ENCODE measurements at regions not wholly inside any gene's neighbourhood (a gene's known extent, or its start where the extent isn't known, plus 50 kb on each side); places are given as distances from the start of the nearest gene placed in this dataset.

DNA sequence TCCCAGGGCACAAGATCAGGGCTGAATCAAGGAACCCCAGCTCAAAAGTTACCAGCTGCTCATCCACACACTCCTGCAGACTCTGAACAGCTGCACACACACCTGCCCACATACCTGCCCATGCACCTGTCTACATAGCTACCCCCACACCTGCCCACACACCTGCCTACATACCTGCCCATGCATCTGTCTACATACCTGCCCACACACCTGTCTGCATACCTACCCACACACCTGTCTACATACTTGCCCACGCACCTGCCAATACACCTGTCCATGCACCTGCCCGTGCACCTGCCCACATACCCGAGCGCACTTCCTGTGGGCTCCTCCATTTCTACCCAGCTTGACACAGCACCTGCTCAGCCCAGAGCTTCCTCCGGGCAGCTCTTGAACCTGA lies 122.8 kb upstream of the AGAP1 start:
- DNase-seq, result no peak

DNA sequence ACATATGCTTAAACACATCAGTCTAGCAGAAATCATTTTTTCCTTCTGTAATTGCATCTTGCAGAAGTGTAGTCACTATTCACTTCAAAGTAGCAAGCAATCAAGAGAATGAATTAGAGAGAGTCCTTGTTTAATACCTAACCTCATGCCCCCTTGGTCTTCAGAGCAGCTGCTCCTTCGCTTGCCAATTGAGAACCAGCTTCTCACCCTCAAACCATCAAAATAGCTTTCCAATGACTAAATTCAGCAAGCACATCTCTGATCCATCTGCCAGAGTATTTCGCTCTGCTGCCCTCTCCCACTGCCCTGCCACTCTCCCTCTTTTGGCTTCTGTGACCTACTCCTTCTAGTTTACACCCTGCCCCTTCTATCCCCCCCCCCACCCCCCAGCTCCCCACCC lies 120.7 kb upstream of the AGAP1 start:
- no peak for DNase-seq

DNA sequence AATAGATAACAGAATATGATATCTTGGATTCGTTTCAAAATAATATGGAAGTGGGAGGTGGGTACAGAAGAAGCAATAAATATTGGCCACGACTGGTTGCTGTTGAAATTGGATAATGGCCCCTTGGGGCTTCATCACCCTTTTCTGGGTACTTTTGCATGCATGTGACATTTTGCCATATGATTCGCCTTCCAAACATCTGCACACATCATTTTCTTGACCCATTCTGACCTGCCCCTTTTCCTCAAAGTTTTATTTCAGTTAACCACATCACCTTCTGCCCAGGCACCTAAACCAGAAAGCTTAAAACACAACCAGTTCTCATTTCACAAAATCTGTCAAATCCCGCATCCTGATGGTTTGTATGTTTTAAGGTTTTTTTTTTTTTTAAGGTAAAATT lies 116.7 kb upstream of the AGAP1 start:
- peak; percentile 10 for DNase-seq

DNA sequence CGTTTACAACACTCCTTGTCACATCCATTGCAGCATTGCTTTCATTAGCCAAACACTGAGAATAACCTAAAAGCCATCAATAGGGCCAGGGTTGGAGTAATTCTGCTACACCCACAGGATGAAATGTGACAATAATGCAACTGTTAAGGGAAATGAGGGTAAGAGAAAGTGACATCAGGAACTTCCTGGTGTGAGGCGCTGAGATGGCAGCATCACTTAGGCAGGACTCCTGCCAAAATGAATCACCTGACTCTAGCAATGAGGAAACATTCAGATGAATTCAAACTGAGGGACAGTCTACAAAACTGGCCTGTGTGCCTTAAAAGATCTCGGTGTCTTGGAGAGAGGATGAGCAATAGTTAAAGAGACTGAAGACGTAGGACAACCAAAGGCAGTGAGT lies 115.6 kb upstream of the AGAP1 start:
- peak; percentile 13 for DNase-seq

DNA sequence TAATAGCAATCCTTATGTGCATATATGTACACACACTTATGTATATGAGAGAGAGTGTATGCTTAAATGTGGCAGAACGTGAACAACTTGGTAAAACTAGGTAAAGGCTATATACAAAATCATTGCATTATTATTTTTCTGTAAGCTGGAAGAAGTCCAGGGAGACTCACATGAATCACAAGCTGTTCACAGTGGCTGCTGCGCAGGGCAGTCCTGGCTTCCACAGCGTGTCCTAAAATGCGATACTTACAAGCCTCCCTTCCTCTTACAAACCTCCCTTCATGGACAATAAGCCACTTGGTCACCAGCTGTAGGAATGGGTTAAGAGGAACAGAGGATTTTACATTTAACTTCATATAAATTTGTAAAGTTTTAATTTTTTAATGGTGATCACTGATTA lies 114.9 kb upstream of the AGAP1 start:
- DNase-seq, result no peak

DNA sequence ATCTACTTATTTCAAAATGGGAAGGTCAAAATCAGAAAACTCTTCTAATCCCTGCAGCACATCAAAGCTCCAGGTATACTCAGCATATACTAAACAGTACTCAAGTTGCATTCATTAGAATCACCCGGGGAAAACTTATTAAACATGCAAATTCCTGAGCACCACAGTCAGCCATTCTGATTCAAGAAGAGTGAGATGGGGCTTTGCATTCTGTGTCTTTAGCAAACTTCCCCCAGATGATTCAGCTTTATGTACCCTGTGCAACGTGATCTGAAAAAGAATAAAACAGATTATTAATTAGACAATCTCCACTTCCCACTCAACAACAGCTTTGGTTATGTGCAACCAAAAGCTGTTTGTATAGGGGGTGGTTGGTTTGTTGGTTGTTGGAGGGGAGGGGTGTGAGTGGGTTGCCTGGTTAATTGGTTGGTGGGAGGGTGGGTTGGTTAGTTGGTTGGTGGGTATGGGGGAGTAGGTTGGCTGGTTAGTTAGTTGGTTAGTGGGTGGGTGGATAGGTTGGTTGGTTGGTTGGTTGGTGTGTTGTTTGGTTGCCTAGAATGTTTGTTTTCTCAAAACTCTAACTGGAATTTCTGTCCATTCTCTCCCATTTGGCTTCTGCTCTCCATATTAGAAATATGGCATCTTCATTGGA lies 112.5 kb upstream of the AGAP1 start:
- peak; percentile 62 for DNase-seq

DNA sequence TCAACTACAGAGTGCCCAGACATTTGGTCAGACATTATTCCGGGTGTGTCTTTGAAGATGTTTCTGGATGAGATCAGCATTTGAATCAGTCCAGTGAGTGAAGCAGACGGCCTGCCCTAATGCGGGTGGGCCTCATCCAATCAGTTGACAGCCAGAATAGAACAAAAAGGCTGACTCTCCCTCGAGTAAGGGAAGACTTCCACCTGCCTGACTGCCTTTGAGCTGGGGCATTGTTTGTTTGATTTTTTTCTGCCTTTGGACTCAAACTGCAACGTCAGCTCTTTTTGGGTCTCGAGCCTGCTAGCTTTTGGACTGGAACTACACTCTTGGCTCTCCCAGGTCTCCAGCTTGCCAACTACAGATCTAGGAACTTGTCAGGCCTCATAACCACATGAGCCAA lies 111.7 kb upstream of the AGAP1 start:
- no peak for DNase-seq

DNA sequence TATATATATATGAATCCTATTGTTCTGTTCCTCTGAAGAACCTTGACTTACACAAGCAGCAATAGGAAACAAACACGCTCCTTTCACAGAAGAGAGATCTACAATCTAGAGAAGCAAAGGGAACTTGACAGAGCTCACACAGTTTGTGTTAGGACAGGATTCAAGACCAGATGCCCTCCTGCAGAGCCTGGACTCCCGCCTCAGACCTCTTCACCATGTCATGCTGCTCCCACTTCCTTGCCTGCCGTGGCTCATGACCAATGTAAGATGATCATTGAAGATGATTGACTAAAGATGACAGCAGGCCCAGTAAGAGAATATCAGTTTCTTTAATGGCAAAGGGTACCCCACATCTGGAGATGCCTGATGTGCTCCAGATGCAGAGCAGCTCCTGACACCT lies 111.2 kb upstream of the AGAP1 start:
- no peak for DNase-seq

DNA sequence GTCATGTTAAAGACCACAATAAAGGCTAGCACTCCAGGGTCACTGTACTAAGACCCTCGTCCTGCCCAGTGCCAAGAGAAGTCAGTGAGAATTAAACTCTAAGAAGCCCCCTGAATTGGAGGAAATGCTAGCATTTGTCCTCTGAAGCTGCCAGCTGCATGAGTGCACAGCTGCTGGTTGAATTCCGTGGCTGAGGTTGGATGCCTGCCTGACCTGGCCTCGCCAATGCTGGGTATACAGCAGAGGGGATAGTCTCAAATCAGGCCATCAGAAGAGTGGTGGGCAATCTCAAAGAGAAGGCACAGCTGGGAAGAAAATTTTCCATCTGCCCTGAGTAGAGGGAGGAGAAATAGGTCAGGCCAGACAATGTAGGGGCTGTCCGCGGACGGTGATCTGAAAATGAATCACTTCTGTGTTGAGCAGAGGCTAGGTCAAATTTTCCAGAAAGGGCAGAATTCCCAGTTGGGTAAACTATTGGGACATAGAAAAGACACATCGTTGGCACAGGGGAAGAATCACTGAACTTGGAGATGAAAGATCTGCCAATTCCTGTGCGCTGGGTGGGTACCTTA lies 110.5 kb upstream of the AGAP1 start:
- no peak for DNase-seq

DNA sequence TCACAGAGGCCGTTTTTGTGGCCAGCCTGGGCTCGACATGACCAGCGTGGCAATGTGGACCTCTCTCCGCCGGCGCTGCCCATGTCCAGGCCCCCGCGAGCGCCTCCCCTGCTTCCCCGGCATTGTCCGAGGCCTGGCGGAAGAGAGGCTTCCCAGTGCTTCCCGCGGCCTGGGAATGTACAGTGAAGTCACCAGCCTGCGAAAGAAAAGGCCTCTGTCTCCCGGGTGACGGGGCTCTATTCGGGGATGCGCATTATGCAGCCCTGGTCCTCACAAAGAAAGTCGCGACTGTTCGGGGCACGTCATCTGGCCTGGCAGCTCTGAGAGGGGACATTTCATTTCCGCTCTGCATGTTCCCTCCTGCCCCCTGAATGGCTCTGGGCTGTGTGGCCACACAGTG lies 109.2 kb upstream of the AGAP1 start:
- DNase-seq, result no peak

DNA sequence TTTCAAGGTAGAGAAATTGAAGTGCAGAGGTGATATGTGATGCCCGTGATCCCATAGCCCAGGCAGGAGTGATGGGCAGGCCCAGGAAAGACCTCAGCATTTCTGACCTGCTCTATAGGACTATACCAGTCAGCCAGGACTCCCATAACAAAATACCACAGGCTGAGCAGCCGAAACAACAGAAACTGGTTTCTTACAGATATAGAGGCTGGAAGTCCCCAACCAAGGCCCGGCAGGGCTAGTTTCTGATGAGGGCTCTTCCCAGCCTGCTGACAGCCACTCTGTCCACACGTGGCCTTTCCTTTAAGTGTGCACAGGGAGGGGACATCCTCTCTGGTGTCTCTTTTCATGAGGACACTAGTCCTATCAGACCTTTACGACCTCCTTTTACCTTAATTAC lies 104.2 kb upstream of the AGAP1 start:
- no peak for DNase-seq

DNA sequence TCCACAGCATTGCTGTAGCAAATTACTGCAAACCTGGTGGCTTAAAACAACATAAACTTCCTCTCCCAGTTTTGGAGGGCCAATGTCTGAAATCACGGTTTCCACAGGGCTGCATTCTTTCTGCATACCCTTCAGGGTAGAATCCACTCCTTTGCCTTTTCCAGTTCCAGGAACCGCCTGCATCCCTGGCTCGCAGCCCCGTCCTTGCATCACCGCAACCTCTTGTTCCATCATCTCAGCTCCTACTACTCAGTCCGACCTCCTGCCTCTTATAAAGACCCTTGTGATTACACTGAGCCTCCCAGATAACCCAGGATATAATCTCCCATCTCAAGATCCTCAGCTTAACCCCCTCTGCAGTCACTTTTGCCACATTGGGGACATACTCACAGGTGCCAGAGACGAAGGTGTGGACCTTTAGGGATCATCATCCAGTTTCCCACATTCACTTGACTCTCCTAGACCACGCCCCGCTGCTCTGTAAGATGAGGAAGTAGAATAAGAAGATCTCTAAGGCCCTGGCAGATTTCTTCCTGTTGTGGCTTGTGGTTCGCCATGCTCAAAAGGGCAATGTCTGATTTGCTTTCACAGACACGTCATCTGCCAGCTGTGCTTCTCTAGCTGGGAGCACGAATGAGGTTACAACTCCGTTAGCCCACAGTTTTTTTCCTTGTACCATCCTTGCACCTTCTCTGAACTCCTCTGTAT lies 103.6 kb upstream of the AGAP1 start:
- peak; percentile 5 for DNase-seq

DNA sequence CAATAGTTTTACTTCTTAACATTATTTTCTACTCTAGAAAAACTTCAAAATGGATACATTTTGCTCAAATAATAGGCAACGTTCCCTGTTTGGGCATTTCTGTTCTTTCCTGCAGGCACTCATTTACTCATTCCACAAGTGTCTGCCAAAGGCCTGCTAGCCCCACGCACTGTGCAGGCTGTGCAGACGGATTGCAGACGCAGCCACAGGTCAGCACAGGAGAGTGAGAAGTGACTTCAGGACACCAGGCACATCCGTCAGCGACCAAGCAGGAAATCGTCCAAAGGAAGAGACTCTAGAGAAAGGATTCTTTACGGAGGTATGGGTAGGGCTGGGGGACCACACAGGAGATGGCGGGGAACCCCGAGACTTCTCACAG lies 103.0 kb upstream of the AGAP1 start:
- DNase-seq, result no peak

DNA sequence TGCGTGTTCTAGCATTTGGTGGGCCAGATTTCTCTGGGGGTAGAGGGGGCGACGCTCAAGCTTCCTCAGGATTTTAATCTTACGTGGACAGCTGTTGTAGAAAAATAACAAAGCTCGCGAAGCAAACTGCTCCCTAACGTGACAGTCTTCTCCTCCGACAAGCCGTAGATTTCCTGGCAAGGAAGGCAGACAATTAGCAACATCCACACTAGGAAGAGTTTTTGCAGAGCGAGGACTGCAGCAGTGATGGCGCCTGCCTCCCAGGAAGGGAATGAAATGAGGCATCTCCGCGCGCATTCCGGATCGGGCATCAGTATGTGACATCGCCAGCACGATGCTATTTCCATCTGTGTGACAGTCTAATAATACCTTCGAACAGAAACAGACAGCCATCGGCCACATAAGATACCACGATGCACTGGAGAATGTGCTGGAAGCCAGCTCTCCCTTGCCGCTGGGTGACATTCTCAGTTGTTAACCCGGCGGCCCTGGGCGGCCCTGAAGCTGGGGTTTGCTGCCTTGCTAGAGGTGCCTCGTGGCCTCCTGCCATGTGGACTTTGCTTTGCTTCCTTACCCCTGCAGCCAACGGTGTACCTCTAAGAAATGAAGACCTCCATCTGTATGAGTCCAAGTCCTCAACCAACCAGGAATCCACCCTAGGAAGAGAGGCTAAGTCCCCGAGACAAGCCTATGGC lies 101.8 kb upstream of the AGAP1 start:
- no peak for DNase-seq

DNA sequence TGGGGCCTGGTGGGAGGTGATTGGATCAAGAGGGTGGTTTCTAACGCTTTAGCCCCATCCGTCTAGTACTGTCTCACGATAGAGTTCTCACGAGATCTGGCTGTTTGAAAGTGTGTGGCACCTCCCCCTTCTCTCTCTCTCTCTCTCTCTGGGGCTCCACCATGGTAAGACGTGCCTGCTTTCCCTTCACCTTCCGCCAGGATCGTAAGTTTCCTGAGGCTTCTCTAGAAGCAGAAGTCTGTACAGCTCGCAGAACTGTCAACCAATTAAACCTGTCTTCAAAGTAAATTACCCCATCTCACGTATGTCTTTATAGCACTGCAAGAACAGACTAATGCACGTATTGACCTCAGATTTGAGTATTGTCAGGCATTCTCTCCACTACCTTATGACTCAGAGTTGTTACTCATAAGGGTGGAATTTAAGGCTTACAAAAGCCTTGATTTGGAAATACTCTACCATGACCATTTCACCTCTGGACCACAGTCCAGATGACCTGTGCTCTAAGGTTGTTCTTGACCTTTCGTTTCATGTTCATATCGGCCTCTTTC lies 99.5 kb upstream of the AGAP1 start:
- peak; percentile 61 for DNase-seq

DNA sequence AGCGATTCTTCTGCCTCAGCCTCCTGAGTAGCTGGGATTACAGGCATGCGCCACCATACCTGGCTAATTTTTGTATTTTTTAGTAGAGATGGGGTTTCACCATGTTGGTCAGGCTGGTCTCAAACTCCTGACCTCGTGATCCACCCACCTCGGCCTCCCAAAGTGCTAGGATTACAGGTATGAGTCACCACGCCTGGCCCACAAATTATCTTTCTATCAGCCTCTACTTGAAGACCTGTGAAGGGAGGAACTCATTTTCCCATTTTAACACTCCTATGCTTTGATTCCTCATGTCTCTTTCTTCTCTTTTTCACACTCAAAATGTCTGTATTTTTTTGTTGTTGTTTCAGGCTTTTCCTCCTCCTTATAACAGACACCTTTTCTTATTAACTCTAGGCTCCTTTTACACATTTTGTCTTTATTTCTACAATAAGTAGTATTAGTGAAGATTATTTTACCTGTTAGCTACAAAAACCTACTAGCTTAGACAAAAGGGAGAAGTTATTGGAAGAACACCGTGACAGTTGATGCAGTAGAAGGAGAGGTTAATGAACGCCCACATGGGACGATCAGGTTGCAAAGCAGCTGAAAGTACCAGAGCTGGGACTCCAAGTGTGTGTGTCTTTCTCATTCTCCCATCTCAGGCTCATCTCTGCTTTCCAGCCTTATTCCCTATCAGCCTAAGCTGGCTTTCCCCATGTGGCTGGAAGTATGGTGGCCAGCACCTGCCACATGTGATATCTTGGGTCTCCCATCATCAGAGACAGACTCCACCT lies 97.6 kb upstream of the AGAP1 start:
- DNase-seq, result no peak

DNA sequence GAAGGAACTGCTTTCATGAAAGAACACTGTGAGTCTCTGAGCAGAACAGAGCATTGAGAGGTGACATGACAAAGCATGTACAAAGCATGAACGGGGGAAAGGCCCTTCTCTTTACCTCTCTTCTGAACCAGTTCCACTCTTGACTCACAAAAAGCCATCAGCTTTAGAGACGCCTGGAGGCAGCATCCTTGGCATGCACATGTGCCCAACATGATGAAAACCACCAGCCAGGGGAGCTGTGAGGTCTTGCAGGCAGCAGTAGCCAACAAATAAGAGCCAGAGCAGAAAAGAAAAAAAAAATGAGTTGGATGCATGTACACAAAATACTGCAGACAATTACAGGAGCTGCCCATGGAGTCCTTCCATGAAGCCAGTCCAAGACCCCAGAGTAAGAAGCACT lies 95.5 kb upstream of the AGAP1 start:
- DNase-seq, result no peak

DNA sequence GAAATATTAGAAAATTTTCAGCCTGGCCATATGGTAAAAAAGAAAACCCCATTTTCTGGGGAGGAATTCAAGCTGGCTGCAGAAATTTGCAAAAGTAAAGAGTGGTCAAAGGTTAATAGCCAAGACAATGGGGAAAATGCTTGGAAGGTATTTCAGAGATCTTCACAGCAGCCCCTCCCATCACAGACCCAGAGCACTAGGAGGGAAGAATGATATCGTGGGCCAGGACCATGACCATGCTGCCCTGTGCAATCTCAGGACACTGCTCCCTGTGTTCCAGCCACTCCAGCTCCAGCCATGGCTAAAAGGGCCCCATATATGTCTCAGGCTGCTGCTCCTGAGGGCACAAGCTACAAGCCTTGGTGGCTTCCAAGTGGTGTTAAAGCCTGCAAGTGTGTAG lies 93.9 kb upstream of the AGAP1 start:
- no peak for DNase-seq

DNA sequence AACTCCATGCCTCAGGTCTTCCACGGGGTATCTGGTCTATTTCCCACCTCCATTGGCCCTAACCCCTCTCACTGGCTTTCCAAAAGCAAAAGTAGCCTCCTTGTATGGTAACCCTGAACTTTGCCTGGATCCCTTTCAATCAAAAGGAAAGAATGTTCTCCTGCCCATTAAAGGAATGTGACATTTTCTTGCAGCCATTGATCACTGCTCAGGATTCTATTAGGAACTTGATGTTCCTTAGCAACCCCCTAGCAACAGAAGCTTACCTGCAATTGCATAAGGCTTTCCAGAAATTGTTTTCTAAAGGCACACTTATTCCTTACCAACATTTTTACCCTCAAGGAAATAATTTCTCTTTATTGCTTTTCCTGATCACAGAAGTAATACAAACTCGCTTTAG lies 91.4 kb upstream of the AGAP1 start:
- no peak for DNase-seq

DNA sequence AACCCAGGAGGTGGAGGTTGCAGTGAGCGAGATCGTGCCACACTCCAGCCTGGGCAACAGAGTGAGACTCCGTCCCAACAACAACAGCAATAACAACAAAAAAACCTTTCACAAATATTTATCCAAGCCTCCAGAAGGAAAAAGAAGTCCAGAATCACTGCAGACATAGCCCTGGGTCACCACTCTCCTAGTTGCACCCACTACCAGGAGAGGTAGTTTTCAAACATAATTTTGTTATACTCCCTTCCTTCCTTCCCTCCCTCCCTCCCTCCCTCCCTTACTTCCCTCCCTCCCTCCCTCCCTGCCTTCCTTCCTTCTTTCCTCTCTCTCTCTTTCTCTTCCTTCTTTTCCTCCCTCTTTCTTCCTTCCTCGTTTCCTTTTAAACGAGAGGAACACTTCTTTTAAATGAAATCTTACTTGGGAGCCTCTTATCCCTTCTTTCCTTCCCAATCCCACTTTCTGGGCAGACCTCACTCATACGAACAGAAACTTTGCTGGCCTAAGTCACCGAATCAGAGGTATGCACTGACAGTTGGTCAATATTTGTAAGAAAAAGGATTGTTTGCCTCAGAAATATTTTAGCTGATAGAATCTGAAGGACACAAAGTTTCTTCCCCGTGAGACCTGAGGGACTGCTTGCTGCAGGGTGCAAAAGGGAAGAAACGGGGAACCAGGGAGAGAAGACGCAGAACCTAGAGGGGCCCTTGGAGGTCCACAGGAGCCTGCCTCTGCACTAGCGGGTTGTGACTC lies 88.1 kb upstream of the AGAP1 start:
- no peak for DNase-seq

DNA sequence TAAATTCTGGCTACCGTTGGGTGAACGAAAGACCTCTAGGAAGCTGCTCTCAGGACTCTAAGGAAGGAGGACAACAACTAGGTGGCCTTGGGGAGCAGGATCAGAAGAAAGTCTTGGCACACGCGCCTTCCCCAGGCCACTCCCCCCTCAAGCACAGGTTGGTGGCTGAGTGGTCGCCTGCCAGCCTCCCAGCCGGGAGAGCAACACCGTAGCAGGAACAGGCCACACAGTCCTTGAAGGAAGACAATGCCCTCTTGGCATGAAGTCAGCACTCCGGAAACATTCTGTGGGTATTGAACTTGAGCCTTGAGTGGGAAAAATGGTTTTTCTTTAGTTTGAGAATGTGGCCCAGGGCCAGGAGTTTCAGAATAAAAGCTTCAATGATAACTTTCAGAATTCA lies 87.4 kb upstream of the AGAP1 start:
- DNase-seq, result no peak

DNA sequence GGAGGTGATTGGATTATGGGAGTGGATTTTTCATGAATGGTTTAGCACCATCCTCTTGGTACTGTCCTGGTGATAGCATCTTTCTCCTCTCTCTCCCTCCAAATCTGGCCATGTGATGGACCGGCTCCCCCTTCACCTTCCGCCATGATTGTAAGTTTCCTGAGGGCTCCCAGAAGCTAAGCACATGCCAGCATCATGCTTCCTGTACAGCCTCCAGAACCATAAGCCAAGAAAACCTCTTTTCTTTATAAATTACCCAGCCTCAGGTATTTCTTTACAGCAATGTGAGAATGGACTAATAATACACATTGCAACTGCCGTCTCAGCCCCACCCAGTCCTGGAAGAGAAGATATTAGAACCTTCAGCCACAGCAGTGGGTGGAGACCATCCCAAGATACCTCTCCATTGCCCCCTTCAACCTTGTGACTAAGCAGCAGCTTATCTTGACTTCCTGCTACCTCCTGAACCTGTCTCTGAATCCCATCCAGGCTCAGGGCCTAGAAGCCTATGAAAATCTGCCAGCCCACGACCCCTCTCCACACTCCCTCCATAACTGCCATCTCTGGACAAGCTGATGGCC lies 81.8 kb upstream of the AGAP1 start:
- DNase-seq, result no peak

All from fibroblast of skin of right quadriceps (primary cell).